NT2/D1 (cell line): ENCODE measurements at regions not wholly inside any gene's neighbourhood (a gene's known extent, or its start where the extent isn't known, plus 50 kb on each side); places are given as distances from the start of the nearest gene placed in this dataset.

Source experiments
- SUZ12 ChIP-seq: IDR thresholded peaks from 2 replicates; pipeline ENCODE4 v1.6.1; 2011; ENCODE audit not compliant: insufficient read length, insufficient read depth; ENCODE audit errors: extremely low read depth
- YY1 ChIP-seq: IDR thresholded peaks from 2 replicates; pipeline ENCODE4 v1.6.1; 2011; ENCODE audit not compliant: insufficient read length, insufficient read depth
- ZNF274 ChIP-seq: IDR thresholded peaks from 2 replicates; pipeline ENCODE4 v1.6.1; 2011; ENCODE audit warnings: mild to moderate bottlenecking, low read depth, low read length

- TF ChIP-seq SUZ12: no peak
- TF ChIP-seq ZNF274: no peak
- TF ChIP-seq YY1: no peak
Measured at GRCh38 chr1:188023206-188023605, 1194.5 kb downstream of the PLA2G4A start.
